NCI-H146 (cell line): ENCODE measurements at regions not wholly inside any gene's neighbourhood (a gene's known extent, or its start where the extent isn't known, plus 50 kb on each side); places are given as distances from the start of the nearest gene placed in this dataset.

ENCODE experiments used
- DNase-seq: peaks from one replicate; lab custom pipeline; 2025; lab: John Stamatoyannopoulos, UW

GRCh38 chr21:22399681-22400514, 1401.7 kb downstream of the NCAM2 start:
- DNase-seq: no peak

DNA sequence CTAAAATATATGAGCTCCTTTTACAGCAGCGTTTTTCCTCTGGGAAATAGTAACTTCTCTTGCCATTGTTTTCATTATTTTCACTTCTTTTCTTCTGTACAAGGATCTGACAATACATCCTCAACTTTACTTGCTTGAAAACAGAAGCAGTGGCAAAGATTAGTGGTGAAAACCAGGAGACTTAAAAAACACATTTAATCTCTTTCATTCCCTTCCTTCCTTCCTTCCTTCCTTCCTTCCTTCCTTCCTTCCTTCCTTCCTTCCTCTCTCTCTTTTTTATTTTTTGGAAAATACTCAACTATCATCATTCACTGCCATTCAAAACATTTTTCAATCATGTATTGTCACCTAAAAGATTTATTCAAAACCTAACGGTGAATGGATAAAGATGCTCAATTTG, 1411.4 kb downstream of the NCAM2 start:
- no peak for DNase-seq

- DNase-seq: no peak
Measured at GRCh38 chr21:22416555-22416954, 1418.3 kb downstream of the NCAM2 start.

DNA sequence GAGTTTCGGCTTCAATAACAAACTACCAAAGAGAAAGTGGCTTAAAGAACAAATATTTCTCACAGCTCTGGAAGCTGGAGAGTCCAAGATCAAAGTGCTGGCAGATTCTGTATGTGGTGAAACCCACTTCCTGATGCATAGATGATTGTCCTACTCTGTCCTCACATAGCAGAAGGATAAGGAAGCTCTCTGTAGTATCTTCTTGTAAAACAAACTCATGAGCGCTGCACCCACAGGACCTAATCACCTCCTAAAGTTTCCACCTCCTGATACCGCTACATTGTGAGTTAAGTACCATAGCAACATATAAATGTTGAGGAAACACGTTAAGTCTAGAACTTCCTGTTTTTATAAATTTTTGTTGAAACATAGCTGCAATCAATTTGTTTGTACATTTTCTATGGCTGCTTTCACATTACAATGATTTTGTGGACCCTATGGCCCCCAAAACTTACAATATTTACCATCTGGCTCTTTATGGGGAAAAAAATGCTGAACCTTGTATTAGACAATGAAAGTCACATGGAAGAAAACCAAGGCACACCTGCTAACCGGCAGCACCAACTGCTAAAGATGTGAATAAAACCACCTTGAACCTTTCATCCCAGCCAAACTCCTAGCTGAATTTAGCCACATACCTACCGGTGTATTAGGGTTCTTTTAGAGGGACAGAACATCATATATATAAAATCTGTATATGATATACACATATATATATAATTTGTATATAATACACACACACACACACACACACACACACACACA, 1423.4 kb downstream of the NCAM2 start:
- DNase-seq: no peak

- no peak for DNase-seq
Measured at GRCh38 chr21:22438428-22439086, 1440.3 kb downstream of the NCAM2 start.

- DNase-seq: no peak
Measured at GRCh38 chr21:22444990-22445389, 1446.8 kb downstream of the NCAM2 start.

DNA sequence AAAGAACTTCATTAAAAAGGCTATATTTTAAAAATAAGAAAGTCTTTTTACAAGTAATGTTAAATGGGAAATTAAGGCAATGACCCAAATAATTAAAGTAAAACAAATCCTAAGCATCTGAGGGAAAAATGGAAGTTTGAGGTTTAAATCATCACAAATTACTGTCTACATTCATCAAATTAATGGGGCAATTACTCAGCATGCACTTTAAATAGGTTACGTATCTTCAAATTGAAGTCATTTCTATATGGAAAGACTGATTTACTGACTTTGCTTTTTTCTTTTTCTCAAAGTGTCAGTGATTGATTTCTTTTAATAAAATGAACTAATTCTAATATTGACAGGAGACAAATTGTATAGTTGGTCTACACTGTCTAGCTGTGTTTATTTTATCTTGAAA, 1452.3 kb downstream of the NCAM2 start:
- peak; percentile 16 for DNase-seq

DNA sequence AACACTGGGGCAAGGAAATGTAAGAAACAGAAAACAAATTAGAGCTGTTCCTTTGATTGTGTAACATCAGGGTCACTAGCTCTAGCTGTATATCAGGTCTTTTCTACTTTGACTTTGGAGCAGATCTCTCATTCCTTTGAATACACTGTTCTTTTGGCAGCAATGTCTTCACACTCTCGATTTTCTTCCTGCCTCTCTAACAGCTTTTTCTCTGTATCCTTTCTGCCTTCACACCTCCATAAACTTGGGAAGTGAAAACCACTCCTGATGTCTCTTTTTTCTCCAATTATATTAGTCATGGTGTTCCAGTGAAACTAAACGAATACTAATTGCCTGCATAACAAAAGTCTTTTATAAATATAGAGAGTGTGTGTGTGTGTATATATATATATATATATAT, 1458.0 kb downstream of the NCAM2 start:
- DNase-seq: no peak

- DNase-seq: no peak
Measured at GRCh38 chr21:22468893-22469292, 1470.7 kb downstream of the NCAM2 start.

DNA sequence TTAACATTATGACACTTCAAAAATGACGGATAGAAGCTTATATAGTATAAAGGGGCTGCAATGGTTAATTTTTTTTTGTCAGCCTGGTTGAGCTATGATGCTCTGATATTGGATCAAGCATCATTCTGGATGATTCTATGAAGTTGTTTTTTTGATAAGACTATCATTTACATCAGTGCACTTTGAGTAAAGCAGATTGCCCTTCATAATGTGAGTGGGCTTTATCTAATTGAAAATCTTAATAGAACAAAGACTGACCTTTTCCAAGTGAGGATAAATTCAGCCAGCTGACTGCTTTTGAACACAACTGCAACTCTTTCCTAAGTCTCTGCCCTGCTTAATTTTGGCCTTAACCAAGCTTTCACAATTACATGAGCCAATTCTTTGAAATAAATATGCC, 1476.2 kb downstream of the NCAM2 start:
- DNase-seq: no peak

- DNase-seq: no peak
Measured at GRCh38 chr21:22476214-22476613, 1478.0 kb downstream of the NCAM2 start.

DNA sequence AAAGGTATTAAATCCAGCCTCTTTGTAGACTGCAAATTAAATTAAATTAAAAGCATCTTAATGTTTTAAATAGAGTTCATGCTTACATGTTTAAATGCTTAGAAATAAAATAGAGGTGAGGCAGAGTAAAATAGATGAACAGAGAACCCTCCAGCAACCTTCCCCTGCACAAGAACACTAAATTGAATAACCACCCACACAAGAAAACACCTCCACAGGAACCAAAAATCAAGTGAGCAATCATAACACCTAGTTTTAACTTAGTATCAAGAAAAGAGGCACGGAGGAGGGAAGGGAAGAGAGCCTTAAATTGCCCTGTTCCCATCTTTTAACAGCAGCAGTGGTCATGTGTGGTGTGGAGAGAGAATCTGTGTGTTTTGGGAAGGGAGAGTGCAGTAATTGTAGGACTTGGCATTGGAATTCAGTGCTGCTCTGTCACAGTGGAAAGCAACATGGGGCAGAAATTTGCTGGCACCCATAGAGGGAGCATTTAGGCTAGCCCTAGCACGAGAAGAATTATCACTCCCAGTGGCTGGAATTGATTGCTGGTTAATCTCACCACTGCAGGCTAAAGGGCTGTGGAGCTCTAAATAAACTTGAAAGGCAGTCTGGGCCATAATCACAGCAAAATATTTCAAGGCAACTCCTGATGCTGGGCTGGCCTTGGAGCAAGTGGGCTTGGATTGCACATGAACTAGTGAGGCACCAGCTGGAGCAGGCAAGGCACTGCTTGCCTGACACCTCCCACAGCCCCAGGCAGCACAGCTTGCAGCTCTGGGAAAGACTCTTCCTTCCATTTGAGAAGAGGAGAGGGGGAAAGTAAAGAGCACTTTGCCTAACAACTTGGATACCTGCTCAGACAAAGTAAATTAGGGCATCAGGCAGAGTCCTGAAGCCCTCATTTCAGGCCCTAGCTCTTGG, 1478.8 kb downstream of the NCAM2 start:
- no peak for DNase-seq

DNA sequence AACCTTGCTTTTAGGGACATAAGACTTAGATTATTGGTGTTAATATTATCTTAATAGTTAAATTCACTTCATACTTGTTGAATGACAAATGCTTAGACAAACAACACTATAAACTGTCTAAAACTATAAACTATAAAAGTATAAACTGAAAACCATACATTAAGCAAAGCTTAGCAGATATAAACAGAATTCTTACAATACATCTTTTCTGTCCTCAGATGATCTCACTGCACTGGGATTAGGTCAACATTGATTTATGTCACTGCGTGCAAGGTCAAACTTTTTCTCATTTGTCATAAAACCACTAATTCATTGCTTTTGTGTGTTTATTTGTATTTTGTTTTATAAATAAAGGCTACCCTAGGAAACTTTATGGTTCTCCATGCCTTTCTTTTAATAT, 1491.8 kb downstream of the NCAM2 start:
- no peak for DNase-seq

DNA sequence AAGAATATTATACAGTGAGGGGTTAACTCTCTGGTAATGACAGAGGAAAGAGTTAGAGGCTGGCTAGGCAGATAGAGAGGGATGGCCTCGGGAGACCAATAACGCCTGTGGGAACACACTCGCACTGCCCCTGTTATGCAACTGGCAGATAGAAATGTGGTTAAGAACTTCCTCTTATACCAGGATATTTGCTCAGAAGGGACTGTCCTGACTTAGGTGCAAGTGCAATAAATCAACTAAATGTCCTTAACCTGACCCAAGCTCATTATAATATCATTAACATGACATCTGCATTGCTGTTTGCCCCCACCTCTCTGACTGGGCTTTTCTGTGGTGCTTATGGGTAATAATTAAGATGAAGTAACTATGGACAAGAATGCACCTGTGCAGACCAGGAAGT, 1518.0 kb downstream of the NCAM2 start:
- no peak for DNase-seq

GRCh38 chr21:22535630-22536029, 1537.4 kb downstream of the NCAM2 start:
- no peak for DNase-seq

- DNase-seq: no peak
Measured at GRCh38 chr21:22536509-22536908, 1538.3 kb downstream of the NCAM2 start.

GRCh38 chr21:22544747-22545146, 1546.5 kb downstream of the NCAM2 start:
- no peak for DNase-seq

- DNase-seq: no peak
Measured at GRCh38 chr21:22552390-22552789, 1554.2 kb downstream of the NCAM2 start.

- no peak for DNase-seq
Measured at GRCh38 chr21:22554690-22555316, 1556.6 kb downstream of the NCAM2 start.

- DNase-seq: no peak
Measured at GRCh38 chr21:22556829-22557228, 1558.6 kb downstream of the NCAM2 start.

DNA sequence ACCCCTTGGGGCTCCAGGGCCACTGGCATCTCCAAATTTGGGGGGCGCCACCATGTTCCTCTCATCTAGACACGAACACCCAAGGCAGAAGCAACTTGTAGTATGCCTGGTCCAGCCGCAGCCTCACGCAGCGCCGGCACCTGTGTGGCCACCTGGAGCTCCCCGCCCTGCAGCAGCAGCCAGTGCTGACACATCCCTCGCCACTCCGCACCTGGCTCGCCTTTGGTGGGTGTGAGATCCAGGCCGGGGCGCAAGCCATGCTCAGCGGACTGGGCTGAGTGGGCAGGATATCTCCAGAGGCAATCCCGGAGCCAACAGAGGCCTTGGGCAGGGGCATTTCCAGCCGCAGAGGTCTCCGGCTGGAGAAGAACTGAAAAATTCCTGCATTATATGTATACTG, 1563.7 kb downstream of the NCAM2 start:
- no peak for DNase-seq
